Transverse colon (tissue), 4 donors: ENCODE measurements at regions not wholly inside any gene's neighbourhood (a gene's known extent, or its start where the extent isn't known, plus 50 kb on each side); places are given as distances from the start of the nearest gene placed in this dataset.

Experiments
- POLR2A ChIP-seq: fragments of 450-650 bp; IDR thresholded peaks from one replicate; pipeline ENCODE4 v1.6.1; 2016; ENCODE audit warnings: antibody characterized with exemption, mild to moderate bottlenecking, moderate library complexity
- POLR2AphosphoS5 ChIP-seq, 3 donors: sonication (generic); formaldehyde crosslinking; IDR thresholded peaks; one replicate each; pipeline ENCODE4 v1.6.1; 2016; ENCODE audit warnings: antibody characterized with exemption in 3 of 3
- TF ChIP-seq, protein P1 (sequence below), 5 experiments: fragments of 200-600 bp in 3 of 5; fragments of 450-650 bp in 2 of 5; sonication (generic) in 3 of 5; IDR thresholded peaks; 1 replicate in 2 of 5; 2 replicates in 3 of 5; pipeline ENCODE4 v1.5.1; 2016 to 2017; ENCODE audit warnings: antibody characterized with exemption in 5 of 5, inconsistent platforms in 3 of 5, mild to moderate bottlenecking in 2 of 5, moderate library complexity in 1 of 5

DNA sequence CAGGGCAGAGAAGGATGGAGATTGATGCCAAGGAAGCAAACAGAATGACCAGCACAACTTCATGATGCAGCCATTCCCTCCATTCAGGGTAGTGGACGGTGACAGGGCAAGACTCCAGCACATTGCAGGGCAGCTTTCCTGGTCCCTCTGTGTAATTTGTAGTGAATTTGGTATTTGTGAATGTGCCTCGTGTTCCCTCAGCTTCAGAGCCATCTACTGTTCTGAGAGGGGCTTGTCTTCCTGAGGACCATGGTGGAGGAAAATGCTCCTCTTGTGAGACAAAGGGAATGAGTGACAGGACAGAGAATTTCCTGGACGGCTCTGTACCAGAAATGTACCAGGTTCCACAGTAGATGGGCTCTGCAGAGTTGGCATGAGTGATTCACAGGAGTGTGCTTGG is 132.1 kb downstream of the ADRA2A start:
- TF ChIP-seq POLR2A: no peak
- TF ChIP-seq, protein P1, sequence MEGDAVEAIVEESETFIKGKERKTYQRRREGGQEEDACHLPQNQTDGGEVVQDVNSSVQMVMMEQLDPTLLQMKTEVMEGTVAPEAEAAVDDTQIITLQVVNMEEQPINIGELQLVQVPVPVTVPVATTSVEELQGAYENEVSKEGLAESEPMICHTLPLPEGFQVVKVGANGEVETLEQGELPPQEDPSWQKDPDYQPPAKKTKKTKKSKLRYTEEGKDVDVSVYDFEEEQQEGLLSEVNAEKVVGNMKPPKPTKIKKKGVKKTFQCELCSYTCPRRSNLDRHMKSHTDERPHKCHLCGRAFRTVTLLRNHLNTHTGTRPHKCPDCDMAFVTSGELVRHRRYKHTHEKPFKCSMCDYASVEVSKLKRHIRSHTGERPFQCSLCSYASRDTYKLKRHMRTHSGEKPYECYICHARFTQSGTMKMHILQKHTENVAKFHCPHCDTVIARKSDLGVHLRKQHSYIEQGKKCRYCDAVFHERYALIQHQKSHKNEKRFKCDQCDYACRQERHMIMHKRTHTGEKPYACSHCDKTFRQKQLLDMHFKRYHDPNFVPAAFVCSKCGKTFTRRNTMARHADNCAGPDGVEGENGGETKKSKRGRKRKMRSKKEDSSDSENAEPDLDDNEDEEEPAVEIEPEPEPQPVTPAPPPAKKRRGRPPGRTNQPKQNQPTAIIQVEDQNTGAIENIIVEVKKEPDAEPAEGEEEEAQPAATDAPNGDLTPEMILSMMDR (IDR thresholded peaks at IDR 0.05): no peak
- no peak for TF ChIP-seq POLR2AphosphoS5 (IDR thresholded peaks at IDR 0.05)
